HEK293 (cell line): ENCODE measurements at regions not wholly inside any gene's neighbourhood (a gene's known extent, or its start where the extent isn't known, plus 50 kb on each side); places are given as distances from the start of the nearest gene placed in this dataset.

Experiments
- CTCF ChIA-PET: fragments of 350-600 bp; formaldehyde crosslinking; extraction: SDS; loops from one replicate; lab custom pipeline; 2021; ENCODE audit warnings: antibody characterized with exemption; lab: Yijun Ruan, JAX
- POLR2A ChIA-PET: fragments of 300-600 bp; formaldehyde crosslinking; extraction: SDS; loops from one replicate; lab custom pipeline; 2020; ENCODE audit warnings: antibody characterized with exemption, inconsistent platforms; lab: Yijun Ruan, JAX
- H3K27ac ChIP-seq: fragments of 200-500 bp; sonication (Bioruptor generic); 2 replicates; pipeline ENCODE4 v1.5.1; 2014; ENCODE audit warnings: low read depth, low read length, control low read depth, inconsistent platforms; ENCODE audit errors: extremely low read depth
- H3K36me3 ChIP-seq, 2 experiments: fragments of 200-500 bp in 1 of 2; sonication (Bioruptor generic) in 1 of 2; 1 replicate in 1 of 2; 2 replicates in 1 of 2; pipeline ENCODE4 v1.5.1; 2014 to 2017; ENCODE audit warnings: inconsistent platforms in 2 of 2, low read length in 2 of 2; ENCODE audit not compliant: control insufficient read depth in 2 of 2, insufficient read depth in 1 of 2
- H3K4me1 ChIP-seq: fragments of 200-500 bp; sonication (Bioruptor generic); 2 replicates; pipeline ENCODE4 v1.5.1; 2014; ENCODE audit warnings: mild to moderate bottlenecking, low read length, inconsistent platforms; ENCODE audit not compliant: control insufficient read depth, insufficient read depth
- H3K4me3 ChIP-seq: 2 replicates; pipeline ENCODE4 v1.5.1; 2011; ENCODE audit warnings: low read depth, mild to moderate bottlenecking, control low read depth, low read length, moderate library complexity
- H3K9me3 ChIP-seq: fragments of 200-500 bp; sonication (Bioruptor generic); 2 replicates; pipeline ENCODE4 v1.5.1; 2014; ENCODE audit warnings: low read depth, low read length, inconsistent platforms; ENCODE audit not compliant: control insufficient read depth, insufficient read depth
- SP7 ChIP-seq: fragments of 450-650 bp; formaldehyde crosslinking; IDR thresholded peaks from 2 replicates; pipeline ENCODE4 v1.5.1; 2016; ENCODE audit warnings: missing biosample characterization, missing genetic modification characterization
- YY2 ChIP-seq: fragments of 450-650 bp; formaldehyde crosslinking; IDR thresholded peaks from 2 replicates; pipeline ENCODE4 v1.5.1; 2016; ENCODE audit warnings: missing biosample characterization, missing genetic modification characterization
- ZBTB21 ChIP-seq: fragments of 450-650 bp; formaldehyde crosslinking; IDR thresholded peaks from 2 replicates; pipeline ENCODE4 v1.5.1; 2017; ENCODE audit warnings: missing biosample characterization, missing genetic modification characterization
- ZNF155 ChIP-seq: fragments of 450-650 bp; formaldehyde crosslinking; IDR thresholded peaks from 2 replicates; pipeline ENCODE4 v1.5.1; 2016; ENCODE audit warnings: missing biosample characterization, missing genetic modification characterization
- ZNF169 ChIP-seq: fragments of 450-650 bp; formaldehyde crosslinking; IDR thresholded peaks from 2 replicates; pipeline ENCODE4 v1.5.1; 2016; ENCODE audit warnings: missing biosample characterization, missing genetic modification characterization
- ZNF174 ChIP-seq: fragments of 450-650 bp; formaldehyde crosslinking; IDR thresholded peaks from 2 replicates; pipeline ENCODE4 v1.5.0; 2017; ENCODE audit warnings: missing biosample characterization, mild to moderate bottlenecking, missing genetic modification characterization
- ZNF221 ChIP-seq: fragments of 450-650 bp; formaldehyde crosslinking; IDR thresholded peaks from 2 replicates; pipeline ENCODE4 v1.5.1; 2017; ENCODE audit warnings: missing biosample characterization, missing genetic modification characterization, borderline replicate concordance
- ZNF311 ChIP-seq: fragments of 450-650 bp; formaldehyde crosslinking; IDR thresholded peaks from 2 replicates; pipeline ENCODE4 v1.5.1; 2017; ENCODE audit warnings: missing biosample characterization, missing genetic modification characterization, borderline replicate concordance
- ZNF324 ChIP-seq: fragments of 450-650 bp; formaldehyde crosslinking; IDR thresholded peaks from 2 replicates; pipeline ENCODE4 v1.5.1; 2016; ENCODE audit warnings: missing biosample characterization, missing genetic modification characterization
- ZNF341 ChIP-seq: fragments of 450-650 bp; formaldehyde crosslinking; IDR thresholded peaks from 2 replicates; pipeline ENCODE4; 2016; ENCODE audit warnings: low read depth, missing biosample characterization, missing genetic modification characterization
- ZNF362 ChIP-seq: fragments of 450-650 bp; formaldehyde crosslinking; IDR thresholded peaks from 2 replicates; pipeline ENCODE4 v1.5.1; 2016; ENCODE audit warnings: missing biosample characterization, missing genetic modification characterization
- ZNF433 ChIP-seq: fragments of 450-650 bp; formaldehyde crosslinking; IDR thresholded peaks from 2 replicates; pipeline ENCODE4 v1.5.1; 2016; ENCODE audit warnings: missing biosample characterization, missing genetic modification characterization, low read depth
- ZNF48 ChIP-seq: fragments of 450-650 bp; formaldehyde crosslinking; IDR thresholded peaks from 2 replicates; pipeline ENCODE4 v1.5.1; 2016; ENCODE audit warnings: missing biosample characterization, missing genetic modification characterization
- ZNF501 ChIP-seq: fragments of 450-650 bp; formaldehyde crosslinking; IDR thresholded peaks from 2 replicates; pipeline ENCODE4 v1.5.1; 2016; ENCODE audit warnings: missing biosample characterization, missing genetic modification characterization
- ZNF555 ChIP-seq: fragments of 450-650 bp; formaldehyde crosslinking; conservative IDR thresholded peaks from 2 replicates; pipeline ENCODE4 v1.5.1; 2017; ENCODE audit warnings: missing biosample characterization, mild to moderate bottlenecking, missing genetic modification characterization, inconsistent platforms
- ZNF624 ChIP-seq: fragments of 450-650 bp; formaldehyde crosslinking; IDR thresholded peaks from 2 replicates; pipeline ENCODE4 v1.5.1; 2017; ENCODE audit warnings: missing biosample characterization, missing genetic modification characterization
- ZNF626 ChIP-seq: fragments of 450-650 bp; sonication (Bioruptor Pico); formaldehyde crosslinking; IDR thresholded peaks from 2 replicates; pipeline ENCODE4 v1.5.1; 2018; ENCODE audit warnings: missing biosample characterization, missing genetic modification characterization, inconsistent platforms
- ZNF670 ChIP-seq: fragments of 450-650 bp; formaldehyde crosslinking; IDR thresholded peaks from 2 replicates; pipeline ENCODE4 v1.5.1; 2016; ENCODE audit warnings: missing biosample characterization, missing genetic modification characterization, low read depth
- ZNF707 ChIP-seq: fragments of 450-650 bp; formaldehyde crosslinking; IDR thresholded peaks from 2 replicates; pipeline ENCODE4 v1.5.1; 2016; ENCODE audit warnings: missing biosample characterization, missing genetic modification characterization
- ZNF785 ChIP-seq: fragments of 450-650 bp; formaldehyde crosslinking; IDR thresholded peaks from 2 replicates; pipeline ENCODE4 v1.5.1; 2016; ENCODE audit warnings: missing biosample characterization, missing genetic modification characterization
- TF ChIP-seq, protein P1 (sequence below): fragments of 450-650 bp; formaldehyde crosslinking; IDR thresholded peaks from 2 replicates; pipeline ENCODE4 v1.5.1; 2016; ENCODE audit warnings: missing biosample characterization, missing genetic modification characterization
- TF ChIP-seq, protein P2 (sequence below): fragments of 450-650 bp; formaldehyde crosslinking; IDR thresholded peaks from 2 replicates; pipeline ENCODE4 v1.5.1; 2016; ENCODE audit warnings: missing biosample characterization, missing genetic modification characterization

DNA sequence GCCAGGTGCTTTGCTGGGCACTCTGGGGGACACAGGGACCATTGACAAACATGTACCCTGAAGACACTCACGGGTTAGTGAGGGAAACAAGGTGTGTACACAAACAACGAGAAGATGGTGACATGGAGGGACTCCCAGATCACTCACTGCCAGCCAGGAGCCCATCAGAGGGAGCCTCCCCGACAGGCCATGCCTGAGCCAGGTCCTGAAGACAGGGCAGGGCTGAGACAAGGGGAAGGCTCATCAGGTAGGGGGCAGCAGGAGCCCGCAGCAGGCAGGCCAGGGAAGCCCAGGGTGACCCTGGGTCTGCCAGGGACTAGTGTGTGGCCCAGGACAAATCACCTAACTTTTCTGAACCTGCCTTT lies 127.9 kb downstream of the BUD13 start (continued):
- TF ChIP-seq, protein P1, sequence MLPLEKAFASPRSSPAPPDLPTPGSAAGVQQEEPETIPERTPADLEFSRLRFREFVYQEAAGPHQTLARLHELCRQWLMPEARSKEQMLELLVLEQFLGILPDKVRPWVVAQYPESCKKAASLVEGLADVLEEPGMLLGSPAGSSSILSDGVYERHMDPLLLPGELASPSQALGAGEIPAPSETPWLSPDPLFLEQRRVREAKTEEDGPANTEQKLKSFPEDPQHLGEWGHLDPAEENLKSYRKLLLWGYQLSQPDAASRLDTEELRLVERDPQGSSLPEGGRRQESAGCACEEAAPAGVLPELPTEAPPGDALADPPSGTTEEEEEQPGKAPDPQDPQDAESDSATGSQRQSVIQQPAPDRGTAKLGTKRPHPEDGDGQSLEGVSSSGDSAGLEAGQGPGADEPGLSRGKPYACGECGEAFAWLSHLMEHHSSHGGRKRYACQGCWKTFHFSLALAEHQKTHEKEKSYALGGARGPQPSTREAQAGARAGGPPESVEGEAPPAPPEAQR (tag by site-specific recombination): no peak
- TF ChIP-seq YY2 (no peak), ZNF785 (no peak), ZNF707 (tag by site-specific recombination) (no peak), ZNF433 (tag by site-specific recombination) (no peak)

DNA sequence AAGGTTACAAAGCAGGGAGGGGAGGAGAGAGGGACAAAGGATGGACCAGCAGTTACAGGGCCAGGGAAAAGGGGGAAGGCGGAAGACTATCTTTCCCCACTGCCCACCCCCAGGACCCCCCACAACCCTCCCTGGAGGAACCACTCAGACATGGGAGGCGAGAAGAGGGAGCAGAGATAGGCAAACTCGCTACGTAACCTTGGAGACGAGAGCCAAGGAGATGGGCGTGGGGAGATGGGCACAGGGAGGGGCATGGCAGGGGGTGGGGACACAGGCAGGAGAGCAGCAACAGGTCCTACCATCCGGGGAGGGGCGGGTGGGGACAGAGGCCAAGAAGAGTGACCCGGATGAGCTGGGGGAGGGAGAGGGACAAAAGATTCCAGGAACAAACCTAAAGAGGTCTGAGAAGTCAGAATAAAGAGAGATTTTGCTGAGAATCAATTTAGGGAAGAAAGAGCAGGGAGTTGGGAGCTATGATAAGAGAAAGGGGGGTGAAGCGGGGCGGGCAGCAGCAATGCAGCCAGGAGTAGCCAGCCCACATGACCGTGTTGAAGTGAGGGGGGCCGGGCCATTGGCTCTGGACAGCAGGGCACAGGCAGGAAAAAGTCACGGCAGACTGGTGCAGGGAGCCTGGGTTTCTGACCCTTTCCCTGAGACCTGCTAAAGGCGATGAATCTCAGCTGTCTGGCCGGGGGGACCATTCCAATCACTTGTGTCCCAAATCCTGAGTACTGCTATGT lies 128.4 kb downstream of the BUD13 start:
- ChIA-PET POLR2A (no interaction called here), CTCF (no interaction called here)
- Histone ChIP-seq H3K27ac (no peak overlapping the region), H3K4me3 (no peak overlapping the region), H3K4me1 (no peaks in the 10 kb centered on the region), H3K36me3 (no peaks in the 10 kb centered on the region), H3K9me3 (no peaks in the 10 kb centered on the region)
- TF ChIP-seq ZNF624: no peak
- no peak for TF ChIP-seq ZBTB21 (tag by site-specific recombination)
- no peak for TF ChIP-seq ZNF341 (tag by site-specific recombination)

- H3K4me3 ChIP-seq: no peak overlapping the region
- no peak overlapping the region for H3K27ac ChIP-seq
- ChIA-PET POLR2A (no interaction called here), CTCF (interaction anchor here (2.6 kb wide), 1 partner anchor 427 kb away, joined by 17 read pairs; no protein-coding TSS in a partner anchor)
- H3K36me3 ChIP-seq: no peaks in the 10 kb centered on the region
- H3K4me1 ChIP-seq: no peaks in the 10 kb centered on the region
- no peaks in the 10 kb centered on the region for H3K9me3 ChIP-seq
- TF ChIP-seq ZNF670 (no peak), ZNF707 (tag by site-specific recombination) (no peak), ZNF48 (tag by site-specific recombination) (no peak), ZNF174 (tag by site-specific recombination) (no peak), ZNF362 (tag by site-specific recombination) (no peak), ZNF324 (no peak), ZNF169 (no peak), ZNF155 (tag by site-specific recombination) (no peak), SP7 (no peak), ZNF311 (tag by site-specific recombination) (no peak), ZNF221 (tag by site-specific recombination) (no peak), ZNF626 (tag by site-specific recombination) (no peak), ZNF501 (no peak), ZNF555 (tag by site-specific recombination) (no peak)
- TF ChIP-seq, protein P2, sequence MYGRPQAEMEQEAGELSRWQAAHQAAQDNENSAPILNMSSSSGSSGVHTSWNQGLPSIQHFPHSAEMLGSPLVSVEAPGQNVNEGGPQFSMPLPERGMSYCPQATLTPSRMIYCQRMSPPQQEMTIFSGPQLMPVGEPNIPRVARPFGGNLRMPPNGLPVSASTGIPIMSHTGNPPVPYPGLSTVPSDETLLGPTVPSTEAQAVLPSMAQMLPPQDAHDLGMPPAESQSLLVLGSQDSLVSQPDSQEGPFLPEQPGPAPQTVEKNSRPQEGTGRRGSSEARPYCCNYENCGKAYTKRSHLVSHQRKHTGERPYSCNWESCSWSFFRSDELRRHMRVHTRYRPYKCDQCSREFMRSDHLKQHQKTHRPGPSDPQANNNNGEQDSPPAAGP (tag by site-specific recombination): no peak
Observed at GRCh38 chr11:116643521-116643920, 129.3 kb downstream of the BUD13 start.
